ENCODE measurements at regions not wholly inside any gene's neighbourhood (a gene's known extent, or its start where the extent isn't known, plus 50 kb on each side); places are given as distances from the start of the nearest gene placed in this dataset.

GRCh38 chr15:96959501-96959900 lies 629.0 kb downstream of the NR2F2 start:
- intact Hi-C loops (cut with DNase I), result no loop called here
- Histone ChIP-seq H3K27ac (no peak overlapping the region), H3K9me3 (replicated peaks in 1 of 3) (no peaks in the 10 kb centered on the region), H3K36me3 (replicated peaks in 1 of 2) (no peaks in the 10 kb centered on the region), H3K4me1 (replicated peaks in 1 of 2) (no peaks in the 10 kb centered on the region), H3K4me3 (no peak overlapping the region), H3K27me3 (no peaks in the 10 kb centered on the region)
- DNase-seq, result no peak
- TF ChIP-seq CTCF (IDR thresholded peaks at IDR 0.05) (no peak), POLR2A (IDR thresholded peaks at IDR 0.05) (no peak)
- 69 to 90% (median 76%) methylated on average over 6 of the region's 6 CpGs for WGBS, 4 donors

- DNase-seq, result no peak
- Histone ChIP-seq H3K4me1 (replicated peaks in 1 of 2) (no peaks in the 10 kb centered on the region), H3K27me3 (no peaks in the 10 kb centered on the region), H3K36me3 (replicated peaks in 1 of 2) (no peaks in the 10 kb centered on the region), H3K27ac (no peak overlapping the region), H3K9me3 (replicated peaks in 1 of 3) (no peaks in the 10 kb centered on the region), H3K4me3 (no peak overlapping the region)
- WGBS, 4 donors, result 73 to 82% (median 76%) methylated on average over 4 of the region's 4 CpGs
- TF ChIP-seq POLR2A (IDR thresholded peaks at IDR 0.05), result no peak
- no peak for TF ChIP-seq CTCF (IDR thresholded peaks at IDR 0.05)
- intact Hi-C loops (cut with DNase I), result no loop called here
Measured at GRCh38 chr15:96960711-96961480, 630.4 kb downstream of the NR2F2 start.

- no peak overlapping the region for H3K27ac ChIP-seq
- H3K4me3 ChIP-seq, result no peak overlapping the region
- intact Hi-C loops (cut with DNase I), result no loop called here
- TF ChIP-seq POLR2A (IDR thresholded peaks at IDR 0.05) (no peak), CTCF (IDR thresholded peaks at IDR 0.05) (no peak)
- H3K9me3 ChIP-seq (replicated peaks in 1 of 3), result no peaks in the 10 kb centered on the region
- H3K27me3 ChIP-seq, result no peaks in the 10 kb centered on the region
- no peak for DNase-seq
- WGBS, 4 donors, result 60 to 78% (median 66%) methylated on average over 3 of the region's 3 CpGs
- no peaks in the 10 kb centered on the region for H3K36me3 ChIP-seq (replicated peaks in 1 of 2)
- H3K4me1 ChIP-seq (replicated peaks in 1 of 2), result no peaks in the 10 kb centered on the region
Measured at GRCh38 chr15:96966554-96966953, 636.1 kb downstream of the NR2F2 start.

GRCh38 chr15:96969732-96970710 lies 639.5 kb downstream of the NR2F2 start:
- no peaks in the 10 kb centered on the region for H3K4me1 ChIP-seq (replicated peaks in 1 of 2)
- H3K27ac ChIP-seq, result no peak overlapping the region
- DNase-seq, result no peak
- H3K27me3 ChIP-seq, result no peaks in the 10 kb centered on the region
- no peaks in the 10 kb centered on the region for H3K36me3 ChIP-seq (replicated peaks in 1 of 2)
- TF ChIP-seq POLR2A (IDR thresholded peaks at IDR 0.05) (no peak), CTCF (IDR thresholded peaks at IDR 0.05) (no peak)
- intact Hi-C loops (cut with DNase I), result no loop called here
- H3K4me3 ChIP-seq, result no peak overlapping the region
- 73 to 79% (median 77%) methylated on average over 18 of the region's 18 CpGs for WGBS, 4 donors
- H3K9me3 ChIP-seq (replicated peaks in 1 of 3), result no peaks in the 10 kb centered on the region
